GM12874 (cell line): ENCODE measurements at regions not wholly inside any gene's neighbourhood (a gene's known extent, or its start where the extent isn't known, plus 50 kb on each side); places are given as distances from the start of the nearest gene placed in this dataset.

Source experiments
- TF ChIP-seq, protein P1 (sequence below): IDR thresholded peaks from 2 replicates; pipeline ENCODE4 v1.5.1; 2011; ENCODE audit warnings: low read depth, mild to moderate bottlenecking, control low read depth, low read length, moderate library complexity; ENCODE audit not compliant: insufficient read depth

DNA sequence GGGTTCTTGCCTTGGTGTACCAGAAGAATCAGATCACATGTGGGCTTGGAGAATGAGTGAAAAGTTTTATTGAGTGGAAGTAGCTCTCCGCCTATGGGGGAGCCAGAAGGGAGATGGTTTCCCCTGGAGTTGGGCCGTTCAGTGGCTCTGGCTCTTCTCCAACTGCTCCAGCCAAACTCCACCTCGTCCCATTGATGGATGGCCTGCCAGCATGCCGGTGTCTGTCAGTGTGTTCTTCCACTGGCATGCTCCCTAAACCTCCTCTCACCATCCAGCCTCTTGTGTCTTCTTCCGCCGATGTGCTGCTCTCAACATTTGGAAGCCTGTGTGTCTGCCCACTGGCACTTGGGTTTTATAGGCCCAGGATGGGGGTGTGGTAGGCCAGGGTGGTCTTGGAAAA is 119.4 kb downstream of the MAP3K21 start:
- TF ChIP-seq, protein P1, sequence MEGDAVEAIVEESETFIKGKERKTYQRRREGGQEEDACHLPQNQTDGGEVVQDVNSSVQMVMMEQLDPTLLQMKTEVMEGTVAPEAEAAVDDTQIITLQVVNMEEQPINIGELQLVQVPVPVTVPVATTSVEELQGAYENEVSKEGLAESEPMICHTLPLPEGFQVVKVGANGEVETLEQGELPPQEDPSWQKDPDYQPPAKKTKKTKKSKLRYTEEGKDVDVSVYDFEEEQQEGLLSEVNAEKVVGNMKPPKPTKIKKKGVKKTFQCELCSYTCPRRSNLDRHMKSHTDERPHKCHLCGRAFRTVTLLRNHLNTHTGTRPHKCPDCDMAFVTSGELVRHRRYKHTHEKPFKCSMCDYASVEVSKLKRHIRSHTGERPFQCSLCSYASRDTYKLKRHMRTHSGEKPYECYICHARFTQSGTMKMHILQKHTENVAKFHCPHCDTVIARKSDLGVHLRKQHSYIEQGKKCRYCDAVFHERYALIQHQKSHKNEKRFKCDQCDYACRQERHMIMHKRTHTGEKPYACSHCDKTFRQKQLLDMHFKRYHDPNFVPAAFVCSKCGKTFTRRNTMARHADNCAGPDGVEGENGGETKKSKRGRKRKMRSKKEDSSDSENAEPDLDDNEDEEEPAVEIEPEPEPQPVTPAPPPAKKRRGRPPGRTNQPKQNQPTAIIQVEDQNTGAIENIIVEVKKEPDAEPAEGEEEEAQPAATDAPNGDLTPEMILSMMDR, result no peak

DNA sequence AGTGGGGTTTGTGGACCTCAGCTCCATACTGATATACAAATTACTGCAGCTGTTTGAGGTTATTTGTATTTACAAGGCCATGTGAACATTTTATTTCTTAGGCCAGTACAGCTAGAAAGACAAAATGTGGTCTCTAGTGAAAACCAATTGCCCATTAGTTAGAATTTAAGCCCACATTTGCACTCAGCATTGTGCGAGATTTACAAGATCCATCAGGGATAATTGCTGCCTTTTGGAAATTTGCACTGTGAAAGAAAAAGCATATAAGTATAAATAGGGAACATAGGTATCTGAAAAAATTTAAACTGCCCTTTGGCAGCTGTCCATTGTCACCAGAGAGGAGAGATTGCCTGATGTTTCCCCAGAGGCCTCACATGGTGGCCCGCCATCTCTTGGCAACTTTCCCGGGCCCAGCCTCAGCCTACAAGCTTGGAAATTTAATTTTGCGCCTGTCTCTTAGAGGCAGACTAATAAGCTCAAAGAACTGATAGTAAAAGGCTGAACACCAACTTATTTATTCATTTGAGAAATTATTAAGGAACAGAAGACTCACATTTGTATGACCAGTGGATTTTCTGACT is 120.7 kb downstream of the MAP3K21 start:
- TF ChIP-seq, protein P1, result no peak

DNA sequence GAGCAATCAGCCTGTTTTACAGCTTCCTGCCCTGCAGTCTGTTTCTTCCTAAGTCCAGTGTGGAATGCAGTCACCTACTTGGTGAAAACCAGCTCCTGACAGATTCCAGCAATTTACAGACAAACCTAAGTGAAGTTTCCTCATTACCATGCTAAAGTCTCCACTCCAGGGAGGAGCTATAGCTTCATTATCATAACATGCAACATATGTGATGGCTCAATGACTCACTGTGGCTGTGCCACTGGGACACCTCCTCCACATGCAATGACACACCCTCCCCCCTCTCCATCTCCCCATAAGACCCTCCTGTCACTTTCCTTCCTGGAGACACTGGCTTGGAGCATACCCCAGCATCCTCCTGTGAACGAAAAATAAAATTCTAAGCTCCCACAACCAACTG is 125.2 kb downstream of the MAP3K21 start:
- TF ChIP-seq, protein P1, result no peak

DNA sequence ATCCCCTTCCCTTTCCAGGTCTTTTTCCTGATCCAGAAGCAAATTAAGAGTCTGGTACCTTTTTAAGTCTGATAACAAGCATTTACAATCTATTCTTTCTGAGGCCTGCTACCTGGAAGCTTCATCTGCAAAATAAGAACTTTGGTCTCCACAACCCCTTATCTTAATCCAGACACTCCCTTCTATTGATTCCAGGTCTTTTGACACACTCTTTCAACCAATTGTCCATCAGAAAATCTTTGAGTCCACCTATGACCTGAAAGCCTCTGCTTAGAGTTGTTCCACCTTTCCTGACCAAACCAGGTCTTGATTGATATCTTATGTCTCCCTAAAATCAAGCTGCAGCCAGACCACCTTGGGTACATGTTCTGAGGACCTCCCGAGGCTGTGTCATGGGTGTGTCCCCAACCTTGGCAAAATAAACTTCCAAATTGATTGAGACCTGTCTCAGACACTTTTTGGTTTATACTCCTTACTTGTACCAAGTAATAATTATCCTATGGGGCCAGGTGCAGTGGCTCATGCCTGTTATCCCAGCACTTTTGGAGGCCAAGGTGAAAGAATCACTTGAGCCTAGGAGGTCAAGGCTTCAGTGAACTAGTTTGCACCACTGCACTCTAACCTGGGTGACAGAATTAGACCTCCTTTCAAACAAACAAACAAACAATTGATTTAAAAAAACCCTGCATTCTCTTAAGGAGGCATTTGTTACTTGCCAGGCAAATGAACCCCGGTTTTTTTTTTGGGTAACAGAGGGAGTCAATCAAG is 126.1 kb downstream of the MAP3K21 start:
- TF ChIP-seq, protein P1, result no peak

DNA sequence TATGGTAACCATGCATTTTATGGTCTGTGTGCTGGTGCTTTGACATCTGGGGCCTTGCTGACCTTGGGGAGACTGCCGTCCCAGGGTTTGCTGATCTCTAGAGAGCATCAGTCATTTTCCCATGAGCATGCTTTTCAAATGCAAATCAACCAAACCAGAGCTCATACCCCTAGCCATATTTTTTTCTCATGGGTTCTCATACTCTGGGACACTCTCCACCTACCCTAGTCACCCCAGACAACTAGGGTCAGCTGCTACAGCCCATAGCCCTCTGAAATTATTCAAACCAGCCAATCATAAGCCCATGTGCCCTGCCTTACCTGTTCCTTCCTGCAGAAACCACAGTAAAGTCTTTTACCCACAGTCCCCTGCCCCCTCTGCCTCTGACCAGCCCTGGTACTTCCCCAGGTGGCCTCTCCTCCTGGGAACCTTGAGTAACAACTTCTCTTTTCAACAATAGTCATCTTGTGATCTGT is 132.0 kb downstream of the MAP3K21 start:
- TF ChIP-seq, protein P1, result no peak

DNA sequence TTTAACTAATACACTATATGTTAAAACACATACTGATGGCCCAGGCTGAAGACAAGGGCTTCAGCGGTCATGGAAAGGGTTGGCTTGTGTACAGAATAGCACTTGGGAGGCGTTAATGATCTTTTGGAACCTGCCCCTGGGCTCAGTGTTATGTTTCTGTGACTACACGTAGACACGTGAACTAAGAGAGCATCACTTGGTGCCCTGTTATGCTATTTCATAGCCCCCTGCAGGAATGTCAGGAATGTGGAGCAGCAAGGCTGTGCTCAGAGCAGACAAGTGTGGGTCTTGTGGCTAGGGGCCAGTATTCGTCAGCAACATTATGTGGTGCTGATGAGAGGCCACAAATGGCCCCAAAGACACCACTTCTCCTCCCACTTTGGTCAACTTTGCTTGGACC is 132.4 kb downstream of the MAP3K21 start:
- TF ChIP-seq, protein P1, result no peak

DNA sequence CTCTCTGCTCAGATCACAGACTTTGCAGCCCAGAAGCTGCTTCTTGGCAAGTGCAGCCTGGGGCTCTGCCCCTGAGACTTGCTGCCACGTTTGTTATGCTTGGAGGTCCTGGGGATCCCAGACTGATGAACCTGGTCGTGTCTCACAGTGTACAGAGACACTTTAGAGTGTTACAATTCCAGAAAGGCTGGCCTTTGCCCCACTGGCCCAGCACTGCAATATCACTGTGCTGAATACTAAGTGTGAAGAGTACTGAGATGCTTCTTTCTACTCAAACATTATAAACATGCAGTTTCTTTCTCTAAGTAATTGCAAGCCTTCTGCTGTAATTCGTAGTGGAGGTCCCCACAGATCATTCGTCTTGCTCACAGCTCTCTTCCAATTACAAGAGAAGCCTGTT is 133.2 kb downstream of the MAP3K21 start:
- TF ChIP-seq, protein P1, result no peak
